HepG2 (cell line): ENCODE measurements at regions not wholly inside any gene's neighbourhood (a gene's known extent, or its start where the extent isn't known, plus 50 kb on each side); places are given as distances from the start of the nearest gene placed in this dataset.
A peak's percentile ranks its signal among the peaks of the same experiment; 100 is the strongest.

Source experiments
- ATAC-seq: fragments of 200-7000 bp; cut with Tn5 transposase; 3 replicates; pipeline ENCODE4 v1.9.1; 2020; ENCODE audit warnings: mild to moderate bottlenecking, moderate library complexity
- BruUV-seq: library from RNA; stranded (reverse); fragments of 400-500 nt; replicated peaks from 2 replicates; lab custom pipeline; 2021; lab: Mats Ljungman, UMichigan
- CTCF ChIA-PET: fragments of 300-600 bp; formaldehyde crosslinking; extraction: SDS; loops from one replicate; lab custom pipeline; 2021; ENCODE audit warnings: low total read pairs, inconsistent platforms, low intra/inter-chr PET ratio; lab: Yijun Ruan, JAX
- POLR2A ChIA-PET: fragments of 350-600 bp; sonication (Branson Sonifier 250); formaldehyde crosslinking; loops from one replicate; lab custom pipeline; 2020; ENCODE audit warnings: antibody characterized with exemption, inconsistent platforms; lab: Yijun Ruan, JAX
- DNase-seq: peaks from one replicate; pipeline ENCODE4 v3.0.0-alpha.2; 2015; ENCODE audit warnings: low spot score
- FAIRE-seq: peaks from 3 replicates; lab custom pipeline; 2011; peaks lifted over from hg19 to GRCh38; lab: Jason Lieb, UNC
- H2AFZ ChIP-seq: one replicate; pipeline ENCODE4 v1.6.1; 2011; ENCODE audit warnings: low read length, inconsistent platforms
- H3K27ac ChIP-seq: fragments of 300-600 bp; 3 replicates; pipeline ENCODE4 v1.8.0; 2011; ENCODE audit warnings: mixed run types, mild to moderate bottlenecking, mixed read lengths, low read length, inconsistent platforms; ENCODE audit not compliant: insufficient read depth; ENCODE audit errors: extremely low read length
- H3K27me3 ChIP-seq, 2 experiments: fragments of 200-600 bp in 1 of 2; 2 replicates in 1 of 2; 3 replicates in 1 of 2; pipeline versions ENCODE4 v1.6.0 to v1.8.0; 2011; ENCODE audit warnings: low read length in 2 of 2, mild to moderate bottlenecking in 2 of 2, moderate library complexity in 2 of 2, inconsistent platforms in 1 of 2; ENCODE audit not compliant: insufficient read depth in 2 of 2, control insufficient read depth in 1 of 2
- H3K36me3 ChIP-seq, 2 experiments: fragments of 200-600 bp in 1 of 2; replicated peaks in 1 of 2; 2 replicates in 1 of 2; 3 replicates in 1 of 2; pipeline versions ENCODE4 v1.5.1 to v1.8.0; 2011; ENCODE audit warnings: low read length in 2 of 2, inconsistent platforms in 1 of 2; ENCODE audit not compliant: insufficient read depth in 2 of 2, control insufficient read depth in 1 of 2
- H3K4me1 ChIP-seq: 2 replicates; pipeline ENCODE4 v1.5.1; 2012; ENCODE audit warnings: low read length, inconsistent platforms; ENCODE audit not compliant: insufficient read depth
- H3K4me2 ChIP-seq: 2 replicates; pipeline ENCODE4 v1.6.0; 2011; ENCODE audit warnings: low read depth, low read length, inconsistent platforms
- H3K4me3 ChIP-seq, 3 experiments: fragments of 200-600 bp in 1 of 3; sonication (generic), shearing (Covaris generic) in 1 of 3; replicated peaks in 1 of 3; 2 replicates each; pipeline ENCODE4 v1.5.1; 2011 to 2016; ENCODE audit warnings: low read length in 3 of 3, inconsistent platforms in 2 of 3, low read depth in 2 of 3, mild to moderate bottlenecking in 2 of 3, control low read depth in 1 of 3, mixed read lengths in 1 of 3; ENCODE audit not compliant: insufficient read depth in 1 of 3
- H3K79me2 ChIP-seq: one replicate; pipeline ENCODE4 v1.6.1; 2011; ENCODE audit warnings: low read length, inconsistent platforms; ENCODE audit not compliant: insufficient read depth
- H3K9ac ChIP-seq: 2 replicates; pipeline ENCODE4 v1.6.0; 2011; ENCODE audit warnings: mild to moderate bottlenecking, low read depth, low read length, inconsistent platforms; ENCODE audit not compliant: insufficient read depth
- H3K9me3 ChIP-seq: 2 replicates; pipeline ENCODE4 v1.5.1; 2012; ENCODE audit warnings: mild to moderate bottlenecking, low read length
- H4K20me1 ChIP-seq: 2 replicates; pipeline ENCODE4 v1.6.0; 2011; ENCODE audit warnings: inconsistent platforms, mild to moderate bottlenecking, low read length, moderate library complexity; ENCODE audit not compliant: insufficient read depth
- GLI4 ChIP-seq: sonication (generic); formaldehyde crosslinking; IDR thresholded peaks from 2 replicates; pipeline ENCODE4 v1.5.1; 2020; ENCODE audit warnings: missing genetic modification reagents, mild to moderate bottlenecking, moderate library complexity, borderline replicate concordance
- HDAC2 ChIP-seq: sonication (generic); formaldehyde crosslinking; IDR thresholded peaks from 2 replicates; pipeline ENCODE4 v1.4.0; 2020; ENCODE audit warnings: missing genetic modification reagents
- IRF2 ChIP-seq: IDR thresholded peaks from 2 replicates; pipeline ENCODE4 v1.6.1; 2018; ENCODE audit warnings: missing genetic modification reagents, missing compliant biosample characterization
- MAFF ChIP-seq: IDR thresholded peaks from 2 replicates; pipeline ENCODE4 v1.6.1; 2011; ENCODE audit warnings: low read depth, low read length, improper control_type of control experiment
- MAFK ChIP-seq, 2 experiments: IDR thresholded peaks in 1 of 2; conservative IDR thresholded peaks in 1 of 2; 2 replicates each; pipeline ENCODE4 v1.6.1; 2011; ENCODE audit warnings: improper control_type of control experiment in 2 of 2, low read length in 2 of 2
- MTF2 ChIP-seq: sonication (generic); formaldehyde crosslinking; IDR thresholded peaks from 2 replicates; pipeline ENCODE4 v1.5.0; 2020; ENCODE audit warnings: missing genetic modification reagents, borderline replicate concordance
- NR2C2 ChIP-seq: sonication (generic); formaldehyde crosslinking; IDR thresholded peaks from 2 replicates; pipeline ENCODE4 v1.4.0; 2020; ENCODE audit warnings: missing genetic modification reagents, mild to moderate bottlenecking, moderate library complexity, borderline replicate concordance
- POLR2AphosphoS2 ChIP-seq: IDR thresholded peaks from 2 replicates; pipeline ENCODE4 v1.6.1; 2011; ENCODE audit warnings: low read depth, low read length, improper control_type of control experiment
- SMARCE1 ChIP-seq: fragments of 450-650 bp; IDR thresholded peaks from 2 replicates; pipeline ENCODE4 v1.6.1; 2017; ENCODE audit warnings: borderline replicate concordance
- ZFP36 ChIP-seq: fragments of 150-350 bp; IDR thresholded peaks from 2 replicates; pipeline ENCODE4 v1.6.1; 2018; ENCODE audit warnings: borderline replicate concordance, low read length, low read depth; ENCODE audit not compliant: partially characterized antibody
- ZNF281 ChIP-seq: sonication (generic); formaldehyde crosslinking; IDR thresholded peaks from 2 replicates; pipeline ENCODE4 v1.4.0; 2020; ENCODE audit warnings: missing genetic modification reagents, borderline replicate concordance
- ZNF30 ChIP-seq: sonication (generic); formaldehyde crosslinking; IDR thresholded peaks from 2 replicates; pipeline ENCODE4 v1.5.0; 2020; ENCODE audit warnings: mild to moderate bottlenecking, missing genetic modification reagents
- ZNF382 ChIP-seq: sonication (generic); formaldehyde crosslinking; IDR thresholded peaks from 2 replicates; pipeline ENCODE4 v1.5.0; 2020; ENCODE audit warnings: missing genetic modification reagents, mild to moderate bottlenecking, borderline replicate concordance
- ZNF557 ChIP-seq: sonication (generic); formaldehyde crosslinking; IDR thresholded peaks from 2 replicates; pipeline ENCODE4 v1.4.0; 2020; ENCODE audit warnings: missing genetic modification reagents
- ZNF720 ChIP-seq: sonication (generic); formaldehyde crosslinking; IDR thresholded peaks from 2 replicates; pipeline ENCODE4 v1.4.0; 2020; ENCODE audit warnings: missing genetic modification reagents
- WGBS: methylation state at CpG from one replicate; pipeline ENCODE4 v1.1.6; 2017; ENCODE audit warnings: low lambda C conversion rate; 5-methylcytosine and 5-hydroxymethylcytosine counted together
- in situ Hi-C: cut with HindIII; loops from 2 replicates; pipeline ENCODE4 v1.10.0; 2017; ENCODE audit warnings: low pct_unique_long_range_greater_than_20kb; ENCODE audit not compliant: extremely low pct_ligation_motif_present
- intact Hi-C: fragments of 100-400 bp; cut with micrococcal nuclease; formaldehyde crosslinking; loops from one replicate; pipeline ENCODE4 v1.10.0; 2022; ENCODE audit not compliant: unreplicated experiment

- no peaks in the 10 kb centered on the region for H3K4me1 ChIP-seq
- H3K9ac ChIP-seq = no peak overlapping the region
- no TSS peak for BruUV-seq
- WGBS = 0% methylated on average over 1 of the region's 1 CpG
- no peaks in the 10 kb centered on the region for H3K36me3 ChIP-seq
- no peaks in the 10 kb centered on the region for H3K9me3 ChIP-seq
- H4K20me1 ChIP-seq = no peaks in the 10 kb centered on the region
- intact Hi-C loops = no loop called here
- H3K4me3 ChIP-seq = no peak overlapping the region
- POLR2A ChIA-PET = no interaction called here
- peak; percentile 82 for TF ChIP-seq MAFF
- TF ChIP-seq ZFP36 = no peak
- TF ChIP-seq MAFK (conservative IDR thresholded peaks at IDR 0.05 in 1 of 2, IDR thresholded peaks at IDR 0.05 in 1 of 2; ENCODE audit: low read length in 2 of 2) = peak; percentile 73 to 88
- no peak for TF ChIP-seq MTF2 (CRISPR knock-in tag)
- H3K79me2 ChIP-seq = no peaks in the 10 kb centered on the region
- in situ Hi-C loops = no loop called here
- CTCF ChIA-PET = no interaction called here
- H3K27ac ChIP-seq = no peak overlapping the region
- H2AFZ ChIP-seq = no peak overlapping the region
- no peaks in the 10 kb centered on the region for H3K27me3 ChIP-seq
- no peak overlapping the region for H3K4me2 ChIP-seq
- no peak for DNase-seq
- no peak for FAIRE-seq
- no peak for ATAC-seq
These were observed 387.4 kb upstream of the ROBO2 start for GRCh38 chr3:76652524-76652923.

- Histone ChIP-seq H3K79me2 (no peaks in the 10 kb centered on the region), H3K9me3 (no peaks in the 10 kb centered on the region), H3K4me2 (no peak overlapping the region), H3K27ac (no peak overlapping the region), H3K27me3 (no peaks in the 10 kb centered on the region), H3K9ac (no peak overlapping the region), H2AFZ (no peak overlapping the region), H3K4me3 (no peak overlapping the region), H4K20me1 (no peaks in the 10 kb centered on the region), H3K36me3 (no peaks in the 10 kb centered on the region), H3K4me1 (no peaks in the 10 kb centered on the region)
- FAIRE-seq (no peak), DNase-seq (no peak), ATAC-seq (no peak)
- ChIA-PET CTCF (no interaction called here), POLR2A (no interaction called here)
- WGBS = 23% methylated on average over 6 of the region's 6 CpGs
- BruUV-seq = no TSS peak
- intact Hi-C loops = no loop called here
- in situ Hi-C loops = no loop called here
- no peak for TF ChIP-seq HDAC2
- TF ChIP-seq ZNF382 (CRISPR knock-in tag) = no peak
- no peak for TF ChIP-seq ZNF720 (CRISPR knock-in tag)
- TF ChIP-seq NR2C2 = no peak
- no peak for TF ChIP-seq POLR2AphosphoS2
- no peak for TF ChIP-seq ZNF281 (CRISPR knock-in tag)
- no peak for TF ChIP-seq SMARCE1
- no peak for TF ChIP-seq ZNF557 (CRISPR knock-in tag)
- no peak for TF ChIP-seq ZNF30 (CRISPR knock-in tag)
- TF ChIP-seq IRF2 (CRISPR knock-in tag) = no peak
- TF ChIP-seq GLI4 (CRISPR knock-in tag) = no peak
These were observed 386.2 kb upstream of the ROBO2 start for GRCh38 chr3:76653640-76654251.
